PC-9 (cell line): ENCODE measurements at regions not wholly inside any gene's neighbourhood (a gene's known extent, or its start where the extent isn't known, plus 50 kb on each side); places are given as distances from the start of the nearest gene placed in this dataset.

Experiments used
- BruUV-seq: library from RNA; stranded (reverse); fragments of 400-500 nt; replicated peaks from 2 replicates; lab custom pipeline; 2021; lab: Mats Ljungman, UMichigan
- CTCF ChIA-PET: fragments of 300-600 bp; sonication (Branson Sonifier 250); formaldehyde crosslinking; loops from one replicate; lab custom pipeline; 2022; ENCODE audit warnings: antibody characterized with exemption; lab: Charles Lee
- POLR2A ChIA-PET: fragments of 300-600 bp; sonication (Branson Sonifier 250); formaldehyde crosslinking; loops from one replicate; lab custom pipeline; 2022; ENCODE audit warnings: antibody characterized with exemption; ENCODE audit not compliant: unreplicated experiment; lab: Charles Lee
- DNase-seq, 2 experiments: peaks; one replicate each; pipeline versions ENCODE4 v3.0.0 to v3.0.0-alpha.2; 2015 to 2022; ENCODE audit warnings: mixed read lengths in 1 of 2
- H2AFZ ChIP-seq: fragments of 200-600 bp; sonication (generic); 2 replicates; pipeline ENCODE4 v1.8.1; 2017; ENCODE audit warnings: antibody characterized with exemption
- H3F3A ChIP-seq: fragments of 200-600 bp; sonication (generic); 2 replicates; pipeline ENCODE4 v1.8.1; 2017; ENCODE audit warnings: antibody characterized with exemption, mild to moderate bottlenecking, low read depth; ENCODE audit not compliant: insufficient read depth
- H3K27ac ChIP-seq: fragments of 200-600 bp; sonication (generic); 2 replicates; pipeline ENCODE4 v1.6.1; 2016; ENCODE audit warnings: mixed run types
- H3K27me3 ChIP-seq: fragments of 200-600 bp; sonication (generic); 2 replicates; pipeline ENCODE4 v1.6.1; 2016; ENCODE audit warnings: low read depth, mixed run types; ENCODE audit not compliant: insufficient read depth
- H3K36me3 ChIP-seq: fragments of 200-600 bp; sonication (generic); 2 replicates; pipeline ENCODE4 v1.6.1; 2016; ENCODE audit warnings: low read depth, mixed run types
- H3K4me1 ChIP-seq: fragments of 200-600 bp; sonication (generic); replicated peaks from 2 replicates; pipeline ENCODE4 v1.6.1; 2016; ENCODE audit warnings: mixed run types; ENCODE audit not compliant: insufficient read depth
- H3K4me2 ChIP-seq: fragments of 200-600 bp; sonication (generic); 2 replicates; pipeline ENCODE4 v1.6.1; 2017; ENCODE audit warnings: mixed run types
- H3K4me3 ChIP-seq: fragments of 200-600 bp; sonication (generic); 2 replicates; pipeline ENCODE4 v1.6.1; 2016; ENCODE audit warnings: mixed run types
- H3K79me2 ChIP-seq: fragments of 200-600 bp; sonication (generic); 2 replicates; pipeline ENCODE4 v1.6.1; 2017; ENCODE audit warnings: low read depth, mixed run types
- H3K9me2 ChIP-seq: fragments of 200-600 bp; sonication (generic); 2 replicates; pipeline ENCODE4 v1.8.1; 2017; ENCODE audit warnings: mild to moderate bottlenecking; ENCODE audit not compliant: insufficient read depth
- H3K9me3 ChIP-seq: fragments of 200-600 bp; sonication (generic); 2 replicates; pipeline ENCODE4 v1.8.1; 2016; ENCODE audit warnings: low read depth; ENCODE audit not compliant: insufficient read depth
- H4K20me1 ChIP-seq: fragments of 200-600 bp; sonication (generic); 2 replicates; pipeline ENCODE4 v1.8.1; 2017; ENCODE audit not compliant: insufficient read depth
- CTCF ChIP-seq: fragments of 200-600 bp; sonication (generic); conservative IDR thresholded peaks from 2 replicates; pipeline ENCODE4 v1.6.1; 2017; ENCODE audit warnings: mixed run types, antibody characterized with exemption, mild to moderate bottlenecking, moderate library complexity
- EZH2 ChIP-seq: fragments of 200-600 bp; sonication (generic); IDR thresholded peaks from 2 replicates; pipeline ENCODE4 v1.8.0; 2017; ENCODE audit warnings: antibody characterized with exemption, low read depth
- intact Hi-C: fragments of 100-400 bp; cut with micrococcal nuclease; formaldehyde crosslinking; loops from one replicate; pipeline ENCODE4 v1.10.0; 2022; ENCODE audit not compliant: unreplicated experiment

GRCh38 chr3:105158286-105158685 lies 208.4 kb upstream of the ALCAM start:
- DNase-seq: no peak
- Histone ChIP-seq H3K9me2 (peaks cover 4% of the 10 kb centered on the region; the same call in 1 of the 2 replicates), H3K4me1 (no peaks in the 10 kb centered on the region; the same call in 1 of the 2 replicates), H2AFZ (no peak overlapping the region), H3K36me3 (no peaks in the 10 kb centered on the region), H3K79me2 (no peaks in the 10 kb centered on the region), H3K4me2 (no peak overlapping the region), H3K27ac (no peak overlapping the region), H3K27me3 (no peaks in the 10 kb centered on the region), H3K9me3 (no peaks in the 10 kb centered on the region), H4K20me1 (no peaks in the 10 kb centered on the region), H3F3A (no peaks in the 10 kb centered on the region), H3K4me3 (no peak overlapping the region)
- CTCF ChIA-PET: no interaction called here
- no TSS peak for BruUV-seq
- POLR2A ChIA-PET: no interaction called here
- TF ChIP-seq EZH2: no peak
- TF ChIP-seq CTCF: no peak
- intact Hi-C loops: loop anchor here (10.0 kb wide), 2 partner anchors 203 to 207 kb away; partner anchors contain the start of gene ALCAM

DNA sequence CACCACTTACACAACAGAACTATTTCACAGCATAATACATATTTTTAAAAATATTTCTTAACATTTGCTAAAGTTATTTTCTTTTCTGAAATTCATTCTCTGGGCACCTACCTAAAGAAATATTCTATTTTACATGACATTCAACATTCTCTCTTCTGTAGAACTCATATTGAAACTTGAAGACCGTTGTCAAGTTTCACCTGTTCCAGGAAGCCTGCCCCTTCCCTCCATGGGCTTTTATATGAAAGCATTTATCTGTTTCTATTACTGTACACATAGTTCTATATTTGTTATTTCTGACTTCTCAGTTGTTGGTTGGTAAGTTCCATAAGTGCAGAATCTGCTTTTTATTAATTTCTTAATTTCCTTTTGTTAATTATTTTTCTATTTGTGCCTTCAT lies 204.3 kb upstream of the ALCAM start:
- CTCF ChIA-PET: no interaction called here
- H3K79me2 ChIP-seq: no peaks in the 10 kb centered on the region
- POLR2A ChIA-PET: no interaction called here
- no peak for DNase-seq
- no peaks in the 10 kb centered on the region for H3K36me3 ChIP-seq
- 0 out of 2 replicates have a peak overlapping the region, but pooled peaks have one; percentile 15 for H2AFZ ChIP-seq
- H3K4me2 ChIP-seq: no peak overlapping the region
- H4K20me1 ChIP-seq: no peaks in the 10 kb centered on the region
- BruUV-seq: no TSS peak
- H3K4me1 ChIP-seq: no peaks in the 10 kb centered on the region
- H3K27ac ChIP-seq: no peak overlapping the region
- no peaks in the 10 kb centered on the region for H3K27me3 ChIP-seq
- intact Hi-C loops: no loop called here
- TF ChIP-seq EZH2: no peak
- TF ChIP-seq CTCF: no peak
- peaks cover 10% of the 10 kb centered on the region; the same call in 1 of the 2 replicates for H3K9me2 ChIP-seq
- H3F3A ChIP-seq: no peaks in the 10 kb centered on the region
- H3K9me3 ChIP-seq: no peaks in the 10 kb centered on the region
- no peak overlapping the region for H3K4me3 ChIP-seq

DNA sequence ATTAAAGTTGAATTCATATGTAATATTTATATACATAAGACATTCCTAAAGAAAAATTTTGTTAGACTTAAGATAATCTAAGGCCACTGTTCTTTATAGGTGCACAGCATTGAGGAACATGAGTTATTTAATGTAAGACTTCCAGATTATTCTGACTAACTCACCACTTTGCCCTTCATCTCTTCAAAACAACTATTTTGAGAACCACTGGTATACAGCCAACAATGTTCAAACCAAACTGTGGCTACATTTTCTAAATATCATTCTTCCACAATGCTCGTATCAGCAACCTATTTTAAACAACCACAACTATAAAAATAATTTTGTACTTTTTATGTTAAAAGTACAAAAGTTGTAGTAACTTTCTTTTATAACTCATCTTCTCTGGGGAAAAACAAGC lies 199.8 kb upstream of the ALCAM start:
- H3K36me3 ChIP-seq: no peaks in the 10 kb centered on the region
- no TSS peak for BruUV-seq
- CTCF ChIA-PET: no interaction called here
- no peaks in the 10 kb centered on the region for H3K4me1 ChIP-seq
- POLR2A ChIA-PET: no interaction called here
- no peaks in the 10 kb centered on the region for H4K20me1 ChIP-seq
- no peak for TF ChIP-seq CTCF
- TF ChIP-seq EZH2: no peak
- no peak overlapping the region for H2AFZ ChIP-seq
- H3K4me2 ChIP-seq: no peak overlapping the region
- H3K79me2 ChIP-seq: no peaks in the 10 kb centered on the region
- no peak for DNase-seq
- no peaks in the 10 kb centered on the region for H3K27me3 ChIP-seq
- no peaks in the 10 kb centered on the region for H3K9me3 ChIP-seq
- no peak overlapping the region for H3K4me3 ChIP-seq
- H3K9me2 ChIP-seq: 0 out of 2 replicates have a peak, but pooled peaks cover 10% of the 10 kb centered on the region
- intact Hi-C loops: no loop called here
- no peaks in the 10 kb centered on the region for H3F3A ChIP-seq
- no peak overlapping the region for H3K27ac ChIP-seq
